ENCODE measurements at regions not wholly inside any gene's neighbourhood (a gene's known extent, or its start where the extent isn't known, plus 50 kb on each side); places are given as distances from the start of the nearest gene placed in this dataset.

DNA sequence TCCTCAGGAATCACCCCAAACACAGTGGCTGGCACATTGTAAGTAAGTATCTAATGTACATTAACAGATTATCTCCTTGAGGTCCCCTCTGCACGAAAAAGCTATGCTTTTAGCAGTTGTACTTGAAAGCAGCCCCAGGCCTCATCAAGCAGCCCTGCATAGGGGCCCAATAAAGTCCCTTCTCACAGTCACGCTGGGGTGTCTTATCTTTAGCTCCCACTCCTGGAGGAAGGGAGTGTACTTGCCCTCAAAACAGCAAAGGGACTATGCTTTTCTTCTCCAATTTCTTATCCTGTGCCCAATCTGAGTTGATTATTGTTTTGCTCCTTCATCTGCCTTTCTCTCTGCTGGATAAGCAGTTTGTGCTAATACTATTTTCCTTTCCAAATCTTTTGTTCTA is 168.8 kb upstream of the PLXNA2 start:
- no peak for DNase-seq (ENCODE audit: extremely low read depth, low read depth)

- no peak for DNase-seq (ENCODE audit: extremely low read depth, low read depth)
Observed at GRCh38 chr1:208418667-208419066, 174.5 kb upstream of the PLXNA2 start.

- DNase-seq (ENCODE audit: extremely low read depth, low read depth) = no peak
Observed at GRCh38 chr1:208419746-208420420, 175.7 kb upstream of the PLXNA2 start.

DNA sequence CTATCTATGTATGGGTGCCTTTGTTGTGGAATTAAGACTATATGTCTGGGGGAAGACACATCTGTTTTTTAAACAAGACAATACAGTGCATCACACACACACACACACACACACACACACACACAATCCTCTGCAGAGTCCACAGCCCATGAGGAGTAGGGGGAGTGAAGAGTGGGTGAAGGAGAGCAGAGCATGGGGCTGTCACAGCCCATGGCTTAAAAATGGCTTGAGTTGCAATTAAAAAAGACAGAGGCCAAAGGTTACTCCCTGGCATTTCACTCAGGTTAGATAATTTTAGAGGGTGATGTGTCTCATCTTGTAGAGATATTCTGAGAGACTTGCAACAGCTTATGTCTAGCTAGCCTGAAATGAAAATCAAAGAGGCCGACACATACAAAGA is 176.5 kb upstream of the PLXNA2 start:
- DNase-seq (ENCODE audit: extremely low read depth, low read depth) = no peak

DNA sequence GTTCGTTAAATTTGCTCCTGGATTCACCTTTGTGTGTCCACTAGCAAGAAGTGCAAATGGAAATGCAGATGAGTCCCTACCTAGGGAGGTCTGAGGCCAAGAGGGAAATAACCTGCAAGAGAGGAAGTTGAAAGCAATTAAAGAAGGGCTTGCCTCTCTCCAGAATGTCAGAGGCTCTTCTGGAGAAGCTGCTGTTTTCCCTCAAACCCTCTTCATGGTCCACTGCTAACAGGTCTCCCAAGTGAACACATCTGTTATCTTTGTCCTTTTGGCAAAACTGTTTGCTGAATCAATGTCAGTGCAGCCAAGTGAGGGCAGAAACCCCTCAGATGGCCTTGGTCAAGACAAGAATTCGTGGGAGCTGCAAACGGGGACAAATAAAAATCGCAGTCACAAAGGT is 177.3 kb upstream of the PLXNA2 start:
- no peak for DNase-seq (ENCODE audit: extremely low read depth, low read depth)

DNA sequence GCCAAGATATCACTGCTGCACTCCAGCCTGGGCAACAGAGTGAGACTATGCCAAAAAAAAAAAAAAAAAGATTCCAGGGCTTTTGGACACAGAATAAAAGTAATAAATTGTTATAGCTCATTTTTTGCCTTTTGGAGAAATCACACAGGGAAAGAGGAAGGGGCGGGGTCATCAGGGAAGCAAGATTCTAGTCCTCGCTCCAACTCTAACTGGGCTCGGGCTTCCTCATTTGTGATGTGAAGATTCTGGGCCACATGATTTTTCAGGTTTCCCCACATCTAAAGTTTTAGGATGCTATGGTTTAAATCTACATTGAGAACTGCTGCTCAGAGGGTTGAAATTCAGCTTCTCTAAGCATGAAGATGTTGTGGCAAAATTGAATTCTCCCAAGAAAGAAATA is 179.3 kb upstream of the PLXNA2 start:
- no peak for DNase-seq (ENCODE audit: extremely low read depth, low read depth)

- no peak for DNase-seq (ENCODE audit: extremely low read depth, low read depth)
Observed at GRCh38 chr1:208425096-208425495, 180.9 kb upstream of the PLXNA2 start.

DNA sequence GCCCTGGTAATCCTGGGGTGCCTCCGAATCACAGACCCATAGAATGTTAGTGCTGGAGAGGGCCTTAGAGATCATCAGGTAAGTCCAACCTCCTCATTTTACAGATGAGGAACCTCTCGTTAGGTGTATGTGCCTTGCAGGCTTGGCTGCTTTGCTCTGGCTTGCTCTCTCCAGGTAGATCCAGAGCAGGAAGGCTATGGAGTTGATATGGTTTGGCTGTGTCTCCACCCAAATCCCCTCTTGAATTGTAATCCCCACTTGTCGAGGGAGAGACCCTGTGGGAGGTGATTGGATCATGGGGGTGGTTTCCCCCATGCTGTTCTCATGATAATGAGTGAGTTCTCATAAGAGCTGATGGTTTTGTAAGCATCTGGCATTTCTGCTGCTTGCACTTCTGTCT is 186.0 kb upstream of the PLXNA2 start:
- DNase-seq (ENCODE audit: extremely low read depth, low read depth) = no peak

DNA sequence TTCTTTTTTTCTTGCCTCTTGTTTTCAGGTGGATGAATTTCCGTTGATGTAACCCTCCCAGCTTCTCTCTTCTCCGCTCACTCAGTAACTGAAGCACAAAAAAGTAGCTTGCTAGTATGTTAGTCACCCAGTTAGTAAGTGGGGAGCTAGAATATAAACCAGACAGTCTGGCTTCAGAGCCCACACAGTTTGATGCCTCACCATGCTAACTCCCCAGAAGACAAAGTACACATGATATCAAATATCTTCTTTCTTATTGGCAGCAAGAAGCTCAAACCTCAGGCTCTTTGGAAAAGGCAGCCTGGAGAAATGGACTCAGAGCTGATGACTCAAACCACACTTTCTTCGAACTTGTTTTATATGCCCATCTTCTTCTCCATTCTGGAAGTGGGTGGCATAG is 187.5 kb upstream of the PLXNA2 start:
- DNase-seq (ENCODE audit: extremely low read depth, low read depth) = no peak

DNA sequence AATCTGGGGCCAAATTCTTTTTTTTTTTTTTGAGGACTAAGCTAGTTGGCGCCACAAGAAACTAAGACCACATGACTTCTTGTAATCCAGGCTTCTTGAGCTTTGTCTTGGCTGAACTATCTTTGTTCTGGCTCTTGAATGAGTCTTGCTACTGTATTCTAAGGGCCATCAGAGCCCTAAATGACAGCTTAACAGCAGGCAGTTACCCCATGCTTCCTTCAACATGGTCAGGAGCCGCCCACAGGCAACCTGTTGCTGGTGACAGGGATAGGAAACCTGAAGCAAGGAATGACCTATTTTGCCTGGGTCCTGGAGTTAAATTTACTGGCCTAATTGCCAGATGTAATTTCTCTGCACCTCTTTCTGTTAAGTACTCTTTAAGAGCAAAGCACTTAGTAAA is 188.2 kb upstream of the PLXNA2 start:
- DNase-seq (ENCODE audit: extremely low read depth, low read depth) = no peak

DNA sequence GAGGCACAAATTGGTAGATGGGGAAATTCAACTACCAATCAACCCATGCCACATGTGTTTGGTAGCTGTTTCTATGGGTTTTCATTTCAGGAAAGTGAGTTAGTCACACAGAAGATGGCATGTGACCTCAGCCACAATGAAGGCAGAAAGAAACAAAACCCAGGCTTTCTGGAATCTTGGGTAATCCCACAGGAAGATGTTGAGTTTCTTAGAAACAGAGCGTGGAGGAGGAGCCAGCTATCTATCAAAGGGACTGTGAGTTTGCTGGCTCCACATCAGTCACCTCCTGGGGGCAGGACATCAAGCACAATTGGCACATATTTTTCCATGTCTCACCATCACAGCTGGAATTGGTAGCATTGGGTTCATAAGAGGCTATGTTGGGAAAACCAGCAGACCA is 188.9 kb upstream of the PLXNA2 start:
- DNase-seq (ENCODE audit: extremely low read depth, low read depth) = no peak

DNA sequence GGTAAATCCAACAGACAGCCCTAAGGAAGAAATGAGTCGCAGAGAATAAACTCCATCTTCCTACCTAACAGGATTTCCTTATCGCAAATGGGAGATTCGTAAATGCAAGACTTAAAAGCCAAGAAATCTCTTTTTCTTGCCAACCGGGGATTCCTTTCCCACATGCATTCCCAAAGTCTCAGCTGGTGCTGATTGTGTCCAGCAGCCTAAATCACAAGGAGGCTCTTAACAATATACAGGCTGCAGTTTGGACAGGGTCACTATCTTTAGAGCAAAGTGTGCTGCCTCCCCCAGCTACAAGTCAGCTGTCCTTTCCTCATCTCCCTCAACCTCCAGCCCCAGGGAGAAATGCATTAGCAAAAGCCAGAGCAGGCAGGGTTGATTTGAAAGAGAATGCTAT is 189.8 kb upstream of the PLXNA2 start:
- DNase-seq (ENCODE audit: extremely low read depth, low read depth) = no peak

DNA sequence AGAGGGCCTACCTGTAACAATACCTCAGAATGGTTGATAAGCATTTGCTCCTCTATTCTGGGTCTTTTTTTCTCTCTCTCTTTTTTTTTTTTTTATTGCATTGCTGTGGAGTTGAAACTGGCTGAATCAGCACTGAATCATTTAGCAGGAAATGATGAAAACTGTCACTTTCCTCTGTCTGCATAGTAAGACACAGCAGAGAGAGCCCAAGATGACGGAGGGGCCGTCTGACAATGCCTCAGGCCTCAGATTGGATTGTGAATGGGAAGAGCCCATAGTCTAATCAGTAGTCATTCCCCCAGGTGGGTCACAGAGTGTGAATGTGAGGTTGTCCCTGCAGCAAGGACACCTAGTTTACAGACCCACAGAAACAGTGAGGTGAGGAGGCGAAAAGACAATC is 193.2 kb upstream of the PLXNA2 start:
- DNase-seq (ENCODE audit: extremely low read depth, low read depth) = peak; percentile 20

GRCh38 chr1:208438112-208438699 is 194.0 kb upstream of the PLXNA2 start:
- no peak for DNase-seq (ENCODE audit: extremely low read depth, low read depth)

- no peak for DNase-seq (ENCODE audit: extremely low read depth, low read depth)
Observed at GRCh38 chr1:208445758-208446203, 201.6 kb upstream of the PLXNA2 start.

GRCh38 chr1:208446271-208446691 is 202.1 kb upstream of the PLXNA2 start:
- no peak for DNase-seq (ENCODE audit: extremely low read depth, low read depth)

DNA sequence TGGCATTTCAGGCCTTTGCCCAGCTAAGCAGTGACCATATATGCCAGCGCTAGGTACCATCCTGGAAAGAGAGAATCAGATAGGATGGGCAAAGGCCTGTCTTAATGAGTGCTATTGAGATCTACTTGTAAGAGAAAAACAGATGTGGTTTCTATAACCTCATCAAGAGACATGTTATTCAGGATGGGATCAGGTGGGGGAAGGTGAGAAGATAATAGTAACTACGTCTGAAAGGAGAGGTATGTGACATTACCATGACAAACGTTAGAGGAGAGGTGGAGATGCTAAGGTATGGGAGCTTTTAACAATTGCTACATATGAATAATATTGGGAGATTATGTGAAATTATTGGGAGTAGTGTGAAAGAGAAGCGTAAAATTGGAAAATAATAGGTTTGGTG is 204.2 kb upstream of the PLXNA2 start:
- DNase-seq (ENCODE audit: extremely low read depth, low read depth) = no peak

GRCh38 chr1:208449951-208450350 is 205.8 kb upstream of the PLXNA2 start:
- DNase-seq (ENCODE audit: extremely low read depth, low read depth) = no peak

- DNase-seq (ENCODE audit: extremely low read depth, low read depth) = no peak
Observed at GRCh38 chr1:208450958-208451357, 206.8 kb upstream of the PLXNA2 start.

DNA sequence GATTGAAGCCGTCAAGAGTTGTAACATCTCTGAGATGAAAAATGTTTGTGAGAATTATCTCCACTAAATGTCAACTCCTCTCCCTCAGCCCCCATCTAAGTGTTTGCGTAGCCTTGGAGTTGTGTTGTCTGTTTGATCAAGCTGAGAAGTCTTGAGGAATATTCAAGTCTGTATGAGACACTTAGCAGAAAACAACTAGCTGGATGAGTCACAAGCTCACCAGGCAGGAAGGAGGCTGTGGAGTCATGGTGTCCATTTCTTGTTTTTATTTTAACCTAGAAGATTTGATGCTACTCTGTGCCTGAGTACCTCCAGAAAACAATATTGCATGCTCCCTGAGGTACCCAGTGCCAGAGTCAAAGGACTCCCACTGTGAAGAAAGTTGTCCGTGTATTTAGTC is 211.6 kb upstream of the PLXNA2 start:
- peak; percentile 43 for DNase-seq (ENCODE audit: extremely low read depth, low read depth)

- DNase-seq (ENCODE audit: extremely low read depth, low read depth) = no peak
Observed at GRCh38 chr1:208456487-208456886, 212.3 kb upstream of the PLXNA2 start.

DNA sequence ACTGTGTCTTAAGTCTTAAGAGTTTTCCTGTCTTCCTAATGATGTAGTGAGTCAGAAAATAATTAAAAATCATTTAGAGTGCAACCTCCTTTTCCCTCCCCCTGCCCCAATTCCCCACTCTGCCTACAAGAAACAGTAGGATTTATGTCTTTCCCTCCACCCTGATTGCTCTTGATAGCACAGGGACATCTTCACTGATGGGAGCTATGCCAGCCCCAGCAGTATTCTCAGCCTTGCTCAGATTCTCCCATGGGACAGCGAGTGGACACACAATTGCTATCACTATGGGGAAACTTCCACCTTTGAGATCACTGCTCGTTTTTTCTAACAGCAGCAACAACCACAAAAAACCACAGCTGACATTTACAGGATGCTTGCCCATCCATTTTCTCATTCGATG is 216.6 kb upstream of the PLXNA2 start:
- no peak for DNase-seq (ENCODE audit: extremely low read depth, low read depth)

- DNase-seq (ENCODE audit: extremely low read depth, low read depth) = no peak
Observed at GRCh38 chr1:208461680-208462079, 217.5 kb upstream of the PLXNA2 start.
